Natural killer cell (primary cell): ENCODE measurements at regions not wholly inside any gene's neighbourhood (a gene's known extent, or its start where the extent isn't known, plus 50 kb on each side); places are given as distances from the start of the nearest gene placed in this dataset.

Source experiments
- ATAC-seq, 3 donors: fragments of 150-1000 bp in 2 of 3; fragments of 200-7000 bp in 1 of 3; cut with Tn5 transposase; 1 replicate in 1 of 3; 2 replicates in 2 of 3; pipeline ENCODE4 v1.10.0; 2021; ENCODE audit warnings: mild to moderate bottlenecking in 2 of 3, moderate library complexity in 2 of 3
- DNase-seq, 2 donors: peaks; one replicate each; pipeline versions ENCODE4 v3.0.0 to v3.0.0-alpha.2; 2013 to 2021; ENCODE audit warnings: mixed read lengths in 1 of 2
- H3K27ac ChIP-seq: one replicate; pipeline ENCODE4 v1.5.1; 2013; ENCODE audit warnings: mild to moderate bottlenecking, low read length
- H3K27me3 ChIP-seq: one replicate; pipeline ENCODE4 v1.6.1; 2013; ENCODE audit warnings: low read length; ENCODE audit not compliant: control insufficient read depth, insufficient read depth
- H3K36me3 ChIP-seq: one replicate; pipeline ENCODE4 v1.6.1; 2013; ENCODE audit warnings: low read length; ENCODE audit not compliant: control insufficient read depth, insufficient read depth
- H3K4me1 ChIP-seq: one replicate; pipeline ENCODE4 v1.6.1; 2013; ENCODE audit warnings: low read length; ENCODE audit not compliant: control insufficient read depth, insufficient read depth
- H3K4me3 ChIP-seq: one replicate; pipeline ENCODE4 v1.5.1; 2013; ENCODE audit warnings: low read length
- H3K9me3 ChIP-seq: one replicate; pipeline ENCODE4 v1.6.1; 2013; ENCODE audit warnings: low read length; ENCODE audit not compliant: control insufficient read depth, insufficient read depth
- H3K27ac Mint-ChIP-seq, 2 donors: one replicate each; pipeline ENCODE4 v1.8.0; 2022; ENCODE audit warnings: mild to moderate bottlenecking in 2 of 2, mixed read lengths in 2 of 2, moderate library complexity in 1 of 2
- H3K27me3 Mint-ChIP-seq, 2 donors: one replicate each; pipeline ENCODE4 v1.8.0; 2022; ENCODE audit warnings: low read depth in 2 of 2, mixed read lengths in 2 of 2
- H3K36me3 Mint-ChIP-seq: one replicate; pipeline ENCODE4 v1.8.0; 2022; ENCODE audit warnings: mixed read lengths
- H3K4me1 Mint-ChIP-seq, 2 donors: one replicate each; pipeline ENCODE4 v1.8.0; 2022; ENCODE audit warnings: mixed read lengths in 2 of 2
- H3K4me3 Mint-ChIP-seq: one replicate; pipeline ENCODE4 v1.8.0; 2022; ENCODE audit warnings: mild to moderate bottlenecking, moderate library complexity, mixed read lengths
- H3K9me3 Mint-ChIP-seq, 2 donors: one replicate each; pipeline ENCODE4 v1.8.0; 2022; ENCODE audit warnings: mixed read lengths in 2 of 2
- CTCF ChIP-seq: fragments of 200-600 bp; IDR thresholded peaks from one replicate; pipeline ENCODE4 v1.8.0; 2022; ENCODE audit warnings: antibody characterized with exemption
- WGBS: methylation state at CpG from one replicate; pipeline ENCODE4 v1.1.7; 2013; ENCODE audit warnings: missing lambda C conversion rate; ENCODE audit not compliant: insufficient coverage; 5-methylcytosine and 5-hydroxymethylcytosine counted together
- intact Hi-C: fragments of 100-400 bp; cut with micrococcal nuclease; formaldehyde crosslinking; loops from one replicate; pipeline ENCODE4 v1.14.2; 2022

- intact Hi-C loops, result no loop called here
- Histone ChIP-seq H3K4me3 (no peak overlapping the region), H3K9me3 (peaks cover 5% of the 10 kb centered on the region), H3K4me1 (no peaks in the 10 kb centered on the region), H3K27me3 (no peaks in the 10 kb centered on the region), H3K27ac (no peak overlapping the region), H3K36me3 (no peaks in the 10 kb centered on the region)
- Mint-ChIP-seq H3K9me3 (peaks cover 7 to 8% of the 10 kb centered on the region in 2 donors), H3K27ac (no peak overlapping the region), H3K4me3 (no peak overlapping the region), H3K36me3 (peaks cover 22% of the 10 kb centered on the region), H3K4me1 (no peaks in the 10 kb centered on the region), H3K27me3 (peaks cover 14 to 30% of the 10 kb centered on the region in 2 donors)
- DNase-seq (no peak), ATAC-seq (no peak)
- TF ChIP-seq CTCF, result no peak
These were observed 85.9 kb upstream of the MOCS1 start for GRCh38 chr6:40020166-40020565.

GRCh38 chr6:40015530-40015929 lies 81.3 kb upstream of the MOCS1 start:
- Histone ChIP-seq H3K4me3 (no peak overlapping the region), H3K9me3 (peaks cover 5% of the 10 kb centered on the region), H3K27me3 (no peaks in the 10 kb centered on the region), H3K36me3 (no peaks in the 10 kb centered on the region), H3K27ac (no peak overlapping the region), H3K4me1 (no peaks in the 10 kb centered on the region)
- no peak for DNase-seq
- Mint-ChIP-seq H3K27me3 (peaks cover 9 to 33% of the 10 kb centered on the region in 2 donors), H3K4me1 (no peaks in the 10 kb centered on the region), H3K9me3 (peaks cover 7 to 8% of the 10 kb centered on the region in 2 donors), H3K4me3 (no peak overlapping the region), H3K36me3 (peaks cover 22% of the 10 kb centered on the region), H3K27ac (no peak overlapping the region)
- no CpG with 5 or more reads among the region's 1 CpG for WGBS
- no peak for ATAC-seq
- TF ChIP-seq CTCF, result no peak
- intact Hi-C loops, result no loop called here

- Histone ChIP-seq H3K27me3 (no peaks in the 10 kb centered on the region), H3K36me3 (no peaks in the 10 kb centered on the region), H3K4me1 (no peaks in the 10 kb centered on the region), H3K27ac (no peak overlapping the region), H3K9me3 (no peaks in the 10 kb centered on the region), H3K4me3 (no peak overlapping the region)
- H3K4me1 Mint-ChIP-seq, result no peaks in the 10 kb centered on the region
- H3K27ac Mint-ChIP-seq, result no peak overlapping the region
- peaks cover 6 to 28% of the 10 kb centered on the region in 2 donors for H3K27me3 Mint-ChIP-seq
- no peak for TF ChIP-seq CTCF
- intact Hi-C loops, result no loop called here
- 88% methylated on average over 4 of the region's 4 CpGs for WGBS
- H3K9me3 Mint-ChIP-seq, result no peaks in the 10 kb centered on the region
- no peak for ATAC-seq
- H3K4me3 Mint-ChIP-seq, result no peak overlapping the region
- DNase-seq, result no peak
- H3K36me3 Mint-ChIP-seq, result peaks cover 6% of the 10 kb centered on the region
These were observed 77.6 kb upstream of the MOCS1 start for GRCh38 chr6:40011844-40012243.

GRCh38 chr6:40000964-40001515 lies 66.8 kb upstream of the MOCS1 start:
- WGBS, result 74% methylated on average over 4 of the region's 4 CpGs
- no peaks in the 10 kb centered on the region for H3K4me1 ChIP-seq
- TF ChIP-seq CTCF, result no peak
- H3K4me3 ChIP-seq, result no peak overlapping the region
- intact Hi-C loops, result no loop called here
- no peak overlapping the region for H3K27ac ChIP-seq
- H3K27me3 ChIP-seq, result no peaks in the 10 kb centered on the region
- ATAC-seq (no peak), DNase-seq (no peak)
- H3K9me3 ChIP-seq, result peaks cover 22% of the 10 kb centered on the region
- Mint-ChIP-seq H3K27me3 (peaks cover 17 to 28% of the 10 kb centered on the region in 2 donors), H3K4me1 (no peaks in the 10 kb centered on the region), H3K27ac (no peak overlapping the region), H3K36me3 (peaks cover 10% of the 10 kb centered on the region), H3K9me3 (peaks cover 9 to 23% of the 10 kb centered on the region in 2 donors), H3K4me3 (no peak overlapping the region)
- H3K36me3 ChIP-seq, result no peaks in the 10 kb centered on the region
